ENCODE measurements at regions not wholly inside any gene's neighbourhood (a gene's known extent, or its start where the extent isn't known, plus 50 kb on each side); places are given as distances from the start of the nearest gene placed in this dataset.

GRCh38 chr13:40017662-40018262, 362.3 kb downstream of the COG6 start:
- Histone ChIP-seq H3K9me3 (no peaks in the 10 kb centered on the region), H3K27me3 (no peaks in the 10 kb centered on the region), H3K4me3 (no peak overlapping the region), H3K36me3 (no peaks in the 10 kb centered on the region), H3K4me1 (no peaks in the 10 kb centered on the region), H3K27ac (no peak overlapping the region)
- ATAC-seq (no peak), DNase-seq (no peak)
- no peak for TF ChIP-seq CTCF (IDR thresholded peaks at IDR 0.05)
- no peak for TF ChIP-seq POLR2A (IDR thresholded peaks at IDR 0.05)
- intact Hi-C loops (cut with DNase I), result no loop called here
- 66% methylated on average over 6 of the region's 6 CpGs for WGBS (ENCODE audit: insufficient coverage, low coverage, low lambda C conversion rate, missing lambda C conversion rate)

DNA sequence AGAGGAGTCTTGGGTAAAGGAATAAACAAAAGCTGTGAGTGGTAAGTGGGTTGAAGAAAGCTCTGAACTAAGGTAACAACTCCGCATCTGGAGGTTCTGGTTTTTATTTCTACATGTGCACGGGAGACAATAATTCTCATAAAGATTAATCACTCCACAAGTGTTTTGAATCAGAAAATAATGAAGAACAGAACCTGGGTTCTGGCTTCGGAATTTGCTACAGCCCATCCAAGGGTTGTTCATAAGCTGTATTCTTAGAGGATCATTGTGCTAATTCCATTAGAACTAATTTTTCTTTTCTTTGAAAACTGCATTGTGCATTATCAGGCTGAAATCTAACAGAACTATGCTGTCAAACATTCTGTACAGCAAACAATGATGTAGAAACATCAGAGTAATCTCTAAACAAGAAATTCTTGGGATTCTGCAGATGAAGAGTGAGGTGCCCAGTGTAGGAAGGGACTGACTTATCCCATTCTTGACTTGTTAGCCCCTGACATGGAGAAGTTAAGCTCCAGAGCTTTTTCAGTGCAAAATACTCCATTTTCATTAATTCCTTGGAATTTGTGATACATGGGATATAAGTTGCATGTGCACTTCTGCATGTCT, 368.2 kb downstream of the COG6 start:
- DNase-seq (no peak), ATAC-seq (no peak)
- no peaks in the 10 kb centered on the region for H3K27me3 ChIP-seq
- H3K36me3 ChIP-seq, result no peaks in the 10 kb centered on the region
- no peak overlapping the region for H3K27ac ChIP-seq
- H3K4me3 ChIP-seq, result no peak overlapping the region
- intact Hi-C loops (cut with DNase I), result no loop called here
- no peaks in the 10 kb centered on the region for H3K9me3 ChIP-seq
- H3K4me1 ChIP-seq, result no peaks in the 10 kb centered on the region
- 90% methylated on average over 3 of the region's 3 CpGs for WGBS (ENCODE audit: insufficient coverage, low coverage, low lambda C conversion rate, missing lambda C conversion rate)
- TF ChIP-seq CTCF (IDR thresholded peaks at IDR 0.05), result no peak
- no peak for TF ChIP-seq POLR2A (IDR thresholded peaks at IDR 0.05)

DNA sequence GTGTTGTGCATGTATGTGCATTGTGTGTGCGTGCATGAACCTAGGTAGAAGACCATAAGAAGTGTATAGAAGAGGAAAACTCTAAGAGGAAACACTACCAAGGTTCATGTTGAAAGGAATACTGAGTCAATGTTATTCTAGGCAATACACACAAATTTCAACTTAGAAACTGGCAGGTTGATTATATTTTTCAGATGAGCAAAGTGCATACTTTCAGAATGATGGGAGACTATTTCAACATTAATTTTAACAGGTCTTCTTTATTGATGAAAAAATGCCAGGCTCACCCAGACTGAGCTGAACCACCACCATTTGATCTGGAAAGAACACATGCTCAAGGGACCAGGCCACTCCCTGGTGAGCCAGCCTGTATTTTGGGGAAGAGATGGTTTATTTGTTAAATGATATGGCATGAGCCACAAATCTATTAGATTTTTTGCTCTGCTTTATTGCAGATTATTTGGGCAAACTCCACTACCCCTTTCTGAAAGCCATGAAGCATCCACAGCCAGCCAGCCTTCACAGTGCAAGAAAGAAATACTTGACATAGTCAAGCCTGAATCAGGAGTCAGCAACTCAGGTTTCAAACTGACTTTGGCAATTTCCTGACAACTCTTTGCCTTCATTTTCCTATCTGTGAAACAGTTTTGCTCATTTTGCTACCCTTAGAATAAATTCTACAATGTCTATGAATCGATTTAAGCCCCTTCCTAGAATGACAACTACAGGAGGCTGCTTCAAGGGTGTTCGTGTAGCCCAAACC, 368.9 kb downstream of the COG6 start:
- Histone ChIP-seq H3K4me1 (no peaks in the 10 kb centered on the region), H3K27ac (no peak overlapping the region), H3K9me3 (no peaks in the 10 kb centered on the region), H3K27me3 (no peaks in the 10 kb centered on the region), H3K36me3 (no peaks in the 10 kb centered on the region), H3K4me3 (no peak overlapping the region)
- TF ChIP-seq CTCF (IDR thresholded peaks at IDR 0.05) (no peak), POLR2A (IDR thresholded peaks at IDR 0.05) (no peak)
- intact Hi-C loops (cut with DNase I), result no loop called here
- DNase-seq (no peak), ATAC-seq (no peak)
- 57% methylated on average over 3 of the region's 3 CpGs for WGBS (ENCODE audit: insufficient coverage, low coverage, low lambda C conversion rate, missing lambda C conversion rate)

GRCh38 chr13:40024967-40025714, 369.7 kb downstream of the COG6 start:
- no peak for ATAC-seq
- TF ChIP-seq POLR2A (IDR thresholded peaks at IDR 0.05) (no peak), CTCF (IDR thresholded peaks at IDR 0.05) (no peak)
- Histone ChIP-seq H3K36me3 (no peaks in the 10 kb centered on the region), H3K27ac (no peak overlapping the region), H3K27me3 (no peaks in the 10 kb centered on the region), H3K4me1 (no peaks in the 10 kb centered on the region), H3K4me3 (no peak overlapping the region), H3K9me3 (no peaks in the 10 kb centered on the region)
- no peak for DNase-seq
- 66% methylated on average over 4 of the region's 4 CpGs for WGBS (ENCODE audit: insufficient coverage, low coverage, low lambda C conversion rate, missing lambda C conversion rate)
- intact Hi-C loops (cut with DNase I), result no loop called here

All from right lobe of liver (tissue), 6 donors.